GM13976 (cell line): ENCODE measurements at regions not wholly inside any gene's neighbourhood (a gene's known extent, or its start where the extent isn't known, plus 50 kb on each side); places are given as distances from the start of the nearest gene placed in this dataset.
A peak's percentile ranks its signal among the peaks of the same experiment; 100 is the strongest.

Experiments used
- DNase-seq: peaks from one replicate; pipeline ENCODE4 v3.0.0; 2012; ENCODE audit warnings: low spot score
- CTCF ChIP-seq: IDR thresholded peaks from 2 replicates; pipeline ENCODE4 v1.5.1; 2012; ENCODE audit warnings: borderline replicate concordance, mild to moderate bottlenecking; ENCODE audit not compliant: insufficient read depth; ENCODE audit errors: extremely low read depth, missing control alignments, control extremely low read depth
- in situ Hi-C: fragments of 300-500 bp; cut with MboI; formaldehyde crosslinking; loops from one replicate; pipeline ENCODE4 v1.12.0; 2022; ENCODE audit warnings: low sequenced_read_pairs, mixed read lengths, inconsistent platforms; ENCODE audit not compliant: unreplicated experiment

DNA sequence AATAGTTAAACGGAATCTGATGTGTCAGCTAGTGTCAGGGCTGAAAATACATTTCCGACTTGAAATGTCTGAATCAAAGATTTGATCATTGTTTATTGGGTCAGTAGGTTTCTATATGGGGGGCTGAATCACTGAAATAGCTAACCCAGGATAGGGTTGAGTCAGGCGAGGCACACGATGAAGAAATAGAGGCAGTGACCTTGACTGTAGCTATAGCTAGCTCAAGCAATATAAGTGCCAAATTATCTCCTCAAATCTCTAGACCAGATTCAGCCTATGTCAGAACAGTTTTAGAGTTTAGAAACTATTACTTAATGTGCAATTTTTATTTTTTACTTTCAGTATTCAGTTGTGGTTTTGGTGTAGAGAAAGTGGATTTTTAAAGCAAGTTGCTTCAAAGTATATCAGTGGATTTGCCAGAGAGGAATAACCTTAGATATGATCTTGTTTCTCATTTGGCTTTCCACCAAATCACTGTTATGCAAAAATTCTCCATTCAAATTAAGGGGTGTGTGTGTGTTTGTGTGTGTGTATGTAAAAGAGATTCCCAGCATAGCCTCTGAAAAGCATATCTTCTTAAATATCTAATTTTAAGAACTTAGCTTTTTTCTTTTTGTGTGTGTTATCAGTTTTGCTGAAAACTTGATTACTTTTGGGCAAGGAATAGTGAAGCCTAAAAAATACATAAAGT lies 100.3 kb upstream of the RPL34 start:
- in situ Hi-C loops: no loop called here
- no peak for TF ChIP-seq CTCF
- DNase-seq: no peak

DNA sequence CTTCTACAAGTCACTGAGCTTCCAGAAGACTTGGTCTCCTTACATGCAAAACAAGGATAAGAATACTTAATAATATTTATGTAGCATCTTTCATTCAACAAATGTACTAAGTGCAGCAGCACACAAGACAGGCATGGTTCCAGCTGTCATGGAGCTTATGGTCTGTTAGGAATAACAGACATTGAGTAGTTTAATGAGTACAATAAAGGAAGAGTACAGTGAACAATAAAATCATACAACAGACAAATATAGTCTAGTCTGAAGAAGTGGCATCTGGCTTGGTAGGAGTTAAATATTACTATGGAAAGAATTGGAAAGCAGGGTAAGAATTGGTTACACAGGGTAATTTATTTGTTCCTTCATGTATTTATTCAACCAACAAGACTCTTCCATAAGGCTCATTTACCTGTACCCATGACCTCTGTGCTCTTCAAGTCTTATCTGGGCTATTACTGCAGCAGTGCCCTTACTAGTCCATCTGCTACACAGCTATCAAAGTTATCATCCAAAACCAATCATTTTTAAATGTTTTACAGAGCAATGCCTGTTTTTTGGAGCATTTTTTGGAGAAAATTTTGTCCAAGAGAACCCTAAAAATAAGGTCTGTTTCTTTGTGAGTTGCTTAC lies 101.1 kb upstream of the RPL34 start:
- DNase-seq: no peak
- no peak for TF ChIP-seq CTCF
- in situ Hi-C loops: no loop called here

GRCh38 chr4:108512615-108513505 lies 107.5 kb upstream of the RPL34 start:
- TF ChIP-seq CTCF: peak; percentile 10
- DNase-seq: no peak
- in situ Hi-C loops: no loop called here

DNA sequence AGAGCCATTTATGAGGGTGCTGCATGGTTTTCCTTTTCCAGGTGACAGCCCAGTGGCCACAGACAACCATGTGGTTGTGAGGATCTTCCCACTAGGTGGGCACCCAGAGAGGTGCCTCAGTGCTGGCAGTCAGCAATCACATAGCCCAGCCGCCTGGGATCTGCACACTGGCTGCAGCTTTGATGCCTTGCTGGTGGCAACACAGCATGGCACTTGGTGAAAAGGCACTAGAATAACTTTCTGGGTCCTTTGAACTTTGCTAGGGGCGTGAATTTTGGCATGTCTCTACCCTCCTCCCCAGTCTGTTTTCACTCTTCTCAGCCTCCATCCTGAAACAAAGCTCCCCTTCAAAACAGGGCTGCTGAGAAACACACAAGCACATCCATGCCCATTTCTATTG lies 108.8 kb upstream of the RPL34 start:
- TF ChIP-seq CTCF: no peak
- no peak for DNase-seq
- in situ Hi-C loops: no loop called here

GRCh38 chr4:108502356-108502755 lies 118.0 kb upstream of the RPL34 start:
- in situ Hi-C loops: no loop called here
- no peak for TF ChIP-seq CTCF
- no peak for DNase-seq

GRCh38 chr4:108498925-108499324 lies 121.5 kb upstream of the RPL34 start:
- in situ Hi-C loops: no loop called here

More at GRCh38 chr4:108498925-108499324, 121.5 kb upstream of the RPL34 start:
- no peak for DNase-seq
- TF ChIP-seq CTCF: no peak
